HFF-Myc (cell line): ENCODE measurements at regions not wholly inside any gene's neighbourhood (a gene's known extent, or its start where the extent isn't known, plus 50 kb on each side); places are given as distances from the start of the nearest gene placed in this dataset.

ENCODE experiments used
- DNase-seq: peaks from one replicate; pipeline ENCODE4 v3.0.0-alpha.2; 2011; ENCODE audit warnings: low read depth; ENCODE audit errors: extremely low read depth
- H3K4me3 ChIP-seq: replicated peaks from 2 replicates; pipeline ENCODE4 v1.5.1; 2011; ENCODE audit warnings: low read depth, mild to moderate bottlenecking, control low read depth, low read length
- TF ChIP-seq, protein P1 (sequence below): IDR thresholded peaks from 2 replicates; pipeline ENCODE4 v1.5.1; 2012; ENCODE audit warnings: mild to moderate bottlenecking, low read depth, low read length, control low read depth; ENCODE audit errors: missing control alignments

- TF ChIP-seq, protein P1, sequence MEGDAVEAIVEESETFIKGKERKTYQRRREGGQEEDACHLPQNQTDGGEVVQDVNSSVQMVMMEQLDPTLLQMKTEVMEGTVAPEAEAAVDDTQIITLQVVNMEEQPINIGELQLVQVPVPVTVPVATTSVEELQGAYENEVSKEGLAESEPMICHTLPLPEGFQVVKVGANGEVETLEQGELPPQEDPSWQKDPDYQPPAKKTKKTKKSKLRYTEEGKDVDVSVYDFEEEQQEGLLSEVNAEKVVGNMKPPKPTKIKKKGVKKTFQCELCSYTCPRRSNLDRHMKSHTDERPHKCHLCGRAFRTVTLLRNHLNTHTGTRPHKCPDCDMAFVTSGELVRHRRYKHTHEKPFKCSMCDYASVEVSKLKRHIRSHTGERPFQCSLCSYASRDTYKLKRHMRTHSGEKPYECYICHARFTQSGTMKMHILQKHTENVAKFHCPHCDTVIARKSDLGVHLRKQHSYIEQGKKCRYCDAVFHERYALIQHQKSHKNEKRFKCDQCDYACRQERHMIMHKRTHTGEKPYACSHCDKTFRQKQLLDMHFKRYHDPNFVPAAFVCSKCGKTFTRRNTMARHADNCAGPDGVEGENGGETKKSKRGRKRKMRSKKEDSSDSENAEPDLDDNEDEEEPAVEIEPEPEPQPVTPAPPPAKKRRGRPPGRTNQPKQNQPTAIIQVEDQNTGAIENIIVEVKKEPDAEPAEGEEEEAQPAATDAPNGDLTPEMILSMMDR = no peak
- no peak overlapping the region for H3K4me3 ChIP-seq
- no peak for DNase-seq
Observed at GRCh38 chr6:125679651-125680050, 69.8 kb upstream of the HEY2 start.

DNA sequence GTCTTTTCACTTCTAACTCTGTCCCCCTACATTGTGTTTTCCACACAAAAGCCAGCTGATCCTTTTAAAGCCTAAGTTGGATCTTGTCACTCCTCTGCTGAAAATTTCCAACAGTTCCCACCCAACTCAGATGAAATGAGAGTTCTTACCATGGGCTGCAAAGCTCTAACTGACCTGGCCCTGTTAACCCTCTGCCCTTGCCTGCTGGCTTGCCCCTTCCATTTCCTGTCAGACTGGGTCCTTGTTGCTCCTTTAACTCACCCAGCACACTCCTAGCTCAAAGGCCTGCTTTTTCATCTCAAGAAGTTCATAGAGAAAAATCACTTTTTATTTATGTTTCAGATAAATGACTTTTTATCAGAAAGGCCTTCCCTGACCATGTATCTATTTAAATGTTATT, 66.5 kb upstream of the HEY2 start:
- no peak overlapping the region for H3K4me3 ChIP-seq
- TF ChIP-seq, protein P1 = no peak
- no peak for DNase-seq

DNA sequence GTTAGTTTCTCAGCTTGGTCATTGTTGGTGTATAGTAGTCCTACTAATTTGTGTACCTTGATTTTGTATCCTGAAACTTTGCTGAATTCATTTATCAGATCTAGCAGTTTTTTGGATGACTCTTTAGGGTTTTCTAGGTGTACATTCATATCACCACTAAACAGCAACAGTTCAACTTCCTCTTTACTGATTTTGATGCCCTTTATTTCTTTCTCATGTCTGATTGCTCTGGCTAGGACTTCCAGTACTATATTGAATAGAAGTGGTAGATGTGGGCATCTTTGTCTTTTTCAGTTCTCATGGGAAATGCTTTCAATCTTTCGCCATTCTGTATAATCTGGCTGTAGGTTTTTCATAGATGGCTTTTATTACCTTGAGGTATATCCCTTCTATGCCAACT, 61.3 kb upstream of the HEY2 start:
- no peak for DNase-seq
- TF ChIP-seq, protein P1 = no peak
- H3K4me3 ChIP-seq = no peak overlapping the region

- TF ChIP-seq, protein P1 = no peak
- no peak for DNase-seq
- no peak overlapping the region for H3K4me3 ChIP-seq
Observed at GRCh38 chr6:125693480-125693879, 56.0 kb upstream of the HEY2 start.

DNA sequence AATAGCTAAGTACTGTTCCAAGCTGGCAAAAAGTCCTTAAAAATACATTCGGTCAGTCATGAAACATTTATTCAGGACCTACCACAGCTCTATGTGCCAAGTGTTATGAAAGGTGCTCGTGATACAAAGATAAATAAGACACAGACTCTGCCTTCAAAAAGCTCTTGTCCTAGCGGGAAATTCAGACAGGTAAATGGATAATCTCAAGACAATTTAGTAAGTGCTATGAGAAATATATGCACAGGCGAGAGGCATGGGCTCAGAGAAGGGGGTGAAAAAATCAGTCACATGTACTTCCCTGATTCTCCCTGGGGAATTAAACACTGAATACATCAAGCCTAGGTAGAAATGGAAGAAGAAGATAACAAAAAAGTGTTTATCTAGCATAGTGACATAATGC, 49.8 kb upstream of the HEY2 start:
- TF ChIP-seq, protein P1 = no peak
- no peak overlapping the region for H3K4me3 ChIP-seq
- DNase-seq = no peak
